ENCODE measurements at regions not wholly inside any gene's neighbourhood (a gene's known extent, or its start where the extent isn't known, plus 50 kb on each side); places are given as distances from the start of the nearest gene placed in this dataset.

DNA sequence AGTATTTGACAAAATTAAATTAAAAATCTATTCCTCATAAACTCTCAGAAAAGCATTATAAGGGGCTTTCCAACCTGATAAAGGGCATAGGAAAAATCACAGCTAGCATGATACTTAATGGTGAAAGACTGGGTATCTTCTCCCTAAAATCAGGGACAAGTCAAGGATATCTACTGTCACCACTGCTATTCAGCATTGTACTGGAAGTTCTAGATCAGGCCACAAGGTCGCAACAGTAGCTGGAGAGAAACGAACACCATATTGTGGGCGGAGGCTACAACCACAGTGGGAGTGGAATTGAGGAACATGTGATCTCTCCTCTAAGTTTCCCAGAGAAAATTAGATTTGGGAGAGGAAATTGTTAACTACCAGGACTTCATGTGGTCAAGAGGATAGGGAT is 70.0 kb upstream of the NAMPT start:
- Histone ChIP-seq H2AFZ (ENCODE audit: low read length) (no peak overlapping the region), H4K20me1 (ENCODE audit: insufficient read depth, low read depth, low read length) (no peaks in the 10 kb centered on the region), H3K4me1 (ENCODE audit: low read length) (no peaks in the 10 kb centered on the region), H3K4me2 (ENCODE audit: low read depth, low read length, poor library complexity, severe bottlenecking) (no peak overlapping the region), H3K27me3 (ENCODE audit: low read length) (no peaks in the 10 kb centered on the region), H3K9ac (ENCODE audit: low read length) (no peak overlapping the region), H3K27ac (ENCODE audit: low read length) (no peak overlapping the region), H3K36me3 (ENCODE audit: insufficient read depth, low read length) (no peaks in the 10 kb centered on the region), H3K4me3 (ENCODE audit: low read length) (no peak overlapping the region), H3K9me3 (ENCODE audit: low read length) (no peaks in the 10 kb centered on the region), H3K9me2 (replicated peaks; ENCODE audit: insufficient read depth, low read length) (no peaks in the 10 kb centered on the region), H3K79me2 (ENCODE audit: low read length) (no peaks in the 10 kb centered on the region)
- DNase-seq: no peak

DNA sequence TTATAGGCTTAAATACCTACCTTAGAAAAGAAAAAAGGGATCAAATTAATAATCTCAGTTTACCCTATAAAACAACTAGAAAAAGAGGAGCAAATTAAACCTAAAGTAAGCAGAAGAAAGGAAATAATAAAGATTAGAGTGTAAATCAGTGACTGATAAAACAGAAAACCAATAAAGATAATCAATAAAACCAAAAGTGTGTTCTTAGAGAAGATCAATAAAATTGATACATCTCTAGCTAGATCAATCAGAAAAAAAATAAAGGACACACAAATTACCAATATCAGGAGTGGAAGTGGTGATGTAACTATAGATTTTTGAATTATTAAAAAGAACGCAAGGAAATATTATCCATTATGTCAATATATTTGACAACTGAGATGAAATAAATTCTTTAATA is 69.2 kb upstream of the NAMPT start:
- H3K27me3 ChIP-seq (ENCODE audit: low read length): no peaks in the 10 kb centered on the region
- no peaks in the 10 kb centered on the region for H3K9me3 ChIP-seq (ENCODE audit: low read length)
- no peaks in the 10 kb centered on the region for H3K4me1 ChIP-seq (ENCODE audit: low read length)
- H2AFZ ChIP-seq (ENCODE audit: low read length): no peak overlapping the region
- H3K9me2 ChIP-seq (replicated peaks; ENCODE audit: insufficient read depth, low read length): no peaks in the 10 kb centered on the region
- no peak for DNase-seq
- H3K36me3 ChIP-seq (ENCODE audit: insufficient read depth, low read length): no peaks in the 10 kb centered on the region
- H3K9ac ChIP-seq (ENCODE audit: low read length): no peak overlapping the region
- no peak overlapping the region for H3K27ac ChIP-seq (ENCODE audit: low read length)
- no peaks in the 10 kb centered on the region for H4K20me1 ChIP-seq (ENCODE audit: insufficient read depth, low read depth, low read length)
- no peak overlapping the region for H3K4me2 ChIP-seq (ENCODE audit: low read depth, low read length, poor library complexity, severe bottlenecking)
- no peak overlapping the region for H3K4me3 ChIP-seq (ENCODE audit: low read length)
- no peaks in the 10 kb centered on the region for H3K79me2 ChIP-seq (ENCODE audit: low read length)

DNA sequence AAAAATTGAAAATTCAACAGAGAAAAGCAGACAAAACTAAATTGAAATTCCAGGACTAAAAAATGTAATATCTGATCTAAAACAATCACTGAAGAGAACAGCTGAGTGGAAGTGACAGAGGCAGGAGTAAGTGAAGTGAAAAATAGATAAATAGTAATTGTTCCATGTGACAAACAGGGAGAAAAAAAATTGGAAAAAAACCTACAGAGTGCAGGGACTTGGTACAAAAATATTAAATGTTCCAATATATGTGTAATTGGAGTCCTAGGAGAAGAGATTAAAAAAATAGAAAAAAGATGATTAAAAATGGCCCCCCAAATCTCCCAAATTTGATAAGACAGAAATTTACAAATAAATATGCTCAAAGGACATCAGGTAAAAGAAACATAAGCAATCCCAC is 63.4 kb upstream of the NAMPT start:
- no peak overlapping the region for H3K9ac ChIP-seq (ENCODE audit: low read length)
- H3K9me2 ChIP-seq (replicated peaks; ENCODE audit: insufficient read depth, low read length): no peaks in the 10 kb centered on the region
- DNase-seq: no peak
- no peaks in the 10 kb centered on the region for H3K27me3 ChIP-seq (ENCODE audit: low read length)
- no peak overlapping the region for H3K4me2 ChIP-seq (ENCODE audit: low read depth, low read length, poor library complexity, severe bottlenecking)
- H3K79me2 ChIP-seq (ENCODE audit: low read length): no peaks in the 10 kb centered on the region
- H2AFZ ChIP-seq (ENCODE audit: low read length): no peak overlapping the region
- H3K27ac ChIP-seq (ENCODE audit: low read length): no peak overlapping the region
- H3K9me3 ChIP-seq (ENCODE audit: low read length): no peaks in the 10 kb centered on the region
- no peaks in the 10 kb centered on the region for H4K20me1 ChIP-seq (ENCODE audit: insufficient read depth, low read depth, low read length)
- peaks cover 3% of the 10 kb centered on the region for H3K4me1 ChIP-seq (ENCODE audit: low read length)
- no peak overlapping the region for H3K4me3 ChIP-seq (ENCODE audit: low read length)
- H3K36me3 ChIP-seq (ENCODE audit: insufficient read depth, low read length): no peaks in the 10 kb centered on the region

DNA sequence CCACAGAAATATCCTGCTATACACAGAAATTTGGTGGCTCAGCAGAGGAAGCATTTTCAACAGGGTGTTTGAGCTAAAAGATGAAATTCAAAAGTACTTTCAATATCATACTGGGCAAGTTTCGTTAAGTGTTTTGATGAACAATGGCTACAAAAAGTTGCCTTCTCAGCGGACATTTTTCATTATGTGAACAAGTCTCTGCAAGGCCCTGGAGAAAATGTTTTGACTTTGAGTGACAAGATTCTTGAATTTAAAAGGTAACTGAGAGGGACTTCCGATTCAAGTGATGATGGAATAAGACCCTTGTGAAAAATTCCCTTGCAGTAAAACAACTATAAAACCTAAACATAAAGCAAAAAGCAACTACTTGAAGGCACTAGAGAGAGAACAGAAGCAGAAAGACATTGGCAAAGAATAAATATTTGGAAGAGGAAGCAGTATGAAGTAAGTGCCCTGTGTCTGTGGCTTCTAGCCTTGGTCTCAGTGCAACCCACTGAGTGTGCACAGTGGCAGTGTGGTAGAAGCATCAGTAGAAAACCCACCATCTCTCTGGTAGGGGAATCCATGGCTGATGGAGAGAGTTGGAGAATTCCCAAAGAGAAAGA is 62.5 kb upstream of the NAMPT start:
- H3K4me3 ChIP-seq (ENCODE audit: low read length): no peak overlapping the region
- H3K4me1 ChIP-seq (ENCODE audit: low read length): peaks cover 3% of the 10 kb centered on the region
- no peak for DNase-seq
- H2AFZ ChIP-seq (ENCODE audit: low read length): peak overlapping the region; percentile 42; the same call in 1 of the 2 replicates
- H3K79me2 ChIP-seq (ENCODE audit: low read length): no peaks in the 10 kb centered on the region
- H3K27me3 ChIP-seq (ENCODE audit: low read length): no peaks in the 10 kb centered on the region
- H3K27ac ChIP-seq (ENCODE audit: low read length): no peak overlapping the region
- no peak overlapping the region for H3K9ac ChIP-seq (ENCODE audit: low read length)
- H3K36me3 ChIP-seq (ENCODE audit: insufficient read depth, low read length): no peaks in the 10 kb centered on the region
- H3K9me2 ChIP-seq (replicated peaks; ENCODE audit: insufficient read depth, low read length): no peaks in the 10 kb centered on the region
- no peaks in the 10 kb centered on the region for H3K9me3 ChIP-seq (ENCODE audit: low read length)
- H3K4me2 ChIP-seq (ENCODE audit: low read depth, low read length, poor library complexity, severe bottlenecking): no peak overlapping the region
- no peaks in the 10 kb centered on the region for H4K20me1 ChIP-seq (ENCODE audit: insufficient read depth, low read depth, low read length)

DNA sequence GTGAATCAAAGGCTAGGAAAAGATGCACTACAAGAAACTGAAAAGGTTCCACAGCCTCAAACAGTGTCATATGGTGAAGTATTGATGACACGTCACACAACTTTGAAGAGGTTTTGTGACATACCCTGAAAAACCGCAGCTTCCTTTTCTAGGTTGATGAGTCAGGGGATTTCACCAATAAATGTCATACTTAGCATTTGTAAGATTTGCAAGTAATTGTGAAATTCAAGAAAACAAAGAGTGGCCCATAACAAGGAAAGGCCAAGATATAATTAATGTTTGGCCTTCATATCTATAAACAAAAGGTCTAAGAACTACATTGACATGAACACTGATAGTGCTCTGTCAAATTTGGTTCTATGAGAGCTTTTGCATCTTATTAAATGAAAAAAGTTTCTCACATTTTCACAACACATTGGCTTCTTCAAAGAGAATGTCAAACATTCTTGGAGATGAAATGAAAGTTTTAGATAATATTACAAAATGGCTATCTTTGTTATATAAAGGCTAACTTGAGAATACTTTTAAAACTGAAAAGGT is 62.0 kb upstream of the NAMPT start:
- no peak overlapping the region for H3K9ac ChIP-seq (ENCODE audit: low read length)
- H3K9me3 ChIP-seq (ENCODE audit: low read length): no peaks in the 10 kb centered on the region
- no peak overlapping the region for H3K4me3 ChIP-seq (ENCODE audit: low read length)
- no peaks in the 10 kb centered on the region for H4K20me1 ChIP-seq (ENCODE audit: insufficient read depth, low read depth, low read length)
- H3K4me2 ChIP-seq (ENCODE audit: low read depth, low read length, poor library complexity, severe bottlenecking): no peak overlapping the region
- no peak overlapping the region for H2AFZ ChIP-seq (ENCODE audit: low read length)
- H3K4me1 ChIP-seq (ENCODE audit: low read length): peaks cover 3% of the 10 kb centered on the region
- no peaks in the 10 kb centered on the region for H3K27me3 ChIP-seq (ENCODE audit: low read length)
- no peaks in the 10 kb centered on the region for H3K79me2 ChIP-seq (ENCODE audit: low read length)
- H3K27ac ChIP-seq (ENCODE audit: low read length): no peak overlapping the region
- H3K9me2 ChIP-seq (replicated peaks; ENCODE audit: insufficient read depth, low read length): no peaks in the 10 kb centered on the region
- no peak for DNase-seq
- H3K36me3 ChIP-seq (ENCODE audit: insufficient read depth, low read length): no peaks in the 10 kb centered on the region

DNA sequence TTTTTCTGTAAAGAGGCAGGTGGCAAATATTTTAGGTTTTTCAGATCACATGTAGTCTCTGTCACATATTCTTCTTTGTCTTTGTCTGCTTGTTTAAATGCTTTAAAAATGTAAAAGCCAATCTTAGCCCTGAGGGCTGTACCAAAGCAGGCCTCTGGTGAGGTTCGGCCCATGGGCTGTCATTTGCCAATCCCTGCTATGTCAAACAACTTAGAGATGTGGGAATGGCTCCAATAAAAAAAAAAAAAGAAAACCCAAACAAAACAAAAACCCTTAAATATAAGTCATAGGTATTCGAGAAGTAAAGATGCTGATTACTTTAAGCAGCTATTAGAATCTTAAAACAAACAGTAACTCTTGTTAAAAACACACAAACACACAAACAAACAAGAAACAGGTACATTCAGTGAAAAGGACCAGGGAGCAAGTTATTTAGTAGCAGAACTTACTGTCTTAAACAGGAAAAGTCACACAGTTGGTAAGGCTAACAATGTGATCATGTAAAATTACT is 61.4 kb upstream of the NAMPT start:
- no peaks in the 10 kb centered on the region for H3K9me2 ChIP-seq (replicated peaks; ENCODE audit: insufficient read depth, low read length)
- H3K9ac ChIP-seq (ENCODE audit: low read length): no peak overlapping the region
- DNase-seq: no peak
- H3K4me2 ChIP-seq (ENCODE audit: low read depth, low read length, poor library complexity, severe bottlenecking): no peak overlapping the region
- no peaks in the 10 kb centered on the region for H3K79me2 ChIP-seq (ENCODE audit: low read length)
- peaks cover 3% of the 10 kb centered on the region for H3K4me1 ChIP-seq (ENCODE audit: low read length)
- H3K27ac ChIP-seq (ENCODE audit: low read length): no peak overlapping the region
- H3K4me3 ChIP-seq (ENCODE audit: low read length): no peak overlapping the region
- H3K9me3 ChIP-seq (ENCODE audit: low read length): no peaks in the 10 kb centered on the region
- H3K27me3 ChIP-seq (ENCODE audit: low read length): no peaks in the 10 kb centered on the region
- H4K20me1 ChIP-seq (ENCODE audit: insufficient read depth, low read depth, low read length): no peaks in the 10 kb centered on the region
- H2AFZ ChIP-seq (ENCODE audit: low read length): no peak overlapping the region
- H3K36me3 ChIP-seq (ENCODE audit: insufficient read depth, low read length): no peaks in the 10 kb centered on the region

DNA sequence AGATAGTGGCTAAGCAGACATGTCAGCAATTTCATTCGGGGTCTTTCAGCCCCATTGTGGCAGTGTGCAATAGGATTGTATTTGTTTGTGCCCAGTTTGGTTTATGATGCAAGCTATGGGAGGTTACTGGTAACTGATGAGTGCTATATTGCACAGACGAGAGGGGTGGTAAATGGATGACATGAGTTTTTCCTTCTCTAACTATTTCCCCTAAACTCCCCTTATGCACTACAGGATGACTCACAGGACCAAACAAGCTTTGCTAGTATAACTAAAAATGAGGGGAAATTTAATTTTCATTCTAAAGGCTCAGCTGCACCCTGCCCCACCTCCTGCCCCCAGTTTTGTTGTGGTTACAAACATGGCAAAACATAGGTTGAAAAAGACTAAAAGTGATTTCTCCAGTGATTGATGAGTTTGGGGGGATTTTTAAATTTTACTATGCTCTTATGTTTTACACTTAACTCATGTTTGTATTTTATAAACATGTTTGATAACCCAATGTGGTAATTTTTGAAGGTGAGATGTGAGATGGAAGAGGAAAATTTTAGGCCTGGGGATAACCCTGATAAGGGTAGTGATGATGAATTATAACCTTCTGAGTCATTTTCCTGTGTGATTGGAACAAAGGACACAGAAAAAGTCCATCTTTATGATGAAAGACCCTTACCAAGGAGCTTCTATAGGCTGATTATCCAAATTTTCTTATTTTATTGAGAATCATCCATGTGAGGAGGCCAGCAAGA is 60.8 kb upstream of the NAMPT start:
- Histone ChIP-seq H3K9me3 (ENCODE audit: low read length) (no peaks in the 10 kb centered on the region), H3K4me1 (ENCODE audit: low read length) (peaks cover 3% of the 10 kb centered on the region), H3K4me3 (ENCODE audit: low read length) (no peak overlapping the region), H3K9me2 (replicated peaks; ENCODE audit: insufficient read depth, low read length) (no peaks in the 10 kb centered on the region), H3K4me2 (ENCODE audit: low read depth, low read length, poor library complexity, severe bottlenecking) (no peak overlapping the region), H3K27me3 (ENCODE audit: low read length) (no peaks in the 10 kb centered on the region), H3K79me2 (ENCODE audit: low read length) (no peaks in the 10 kb centered on the region), H3K36me3 (ENCODE audit: insufficient read depth, low read length) (no peaks in the 10 kb centered on the region), H4K20me1 (ENCODE audit: insufficient read depth, low read depth, low read length) (no peaks in the 10 kb centered on the region), H2AFZ (ENCODE audit: low read length) (no peak overlapping the region), H3K27ac (ENCODE audit: low read length) (no peak overlapping the region), H3K9ac (ENCODE audit: low read length) (no peak overlapping the region)
- no peak for DNase-seq

DNA sequence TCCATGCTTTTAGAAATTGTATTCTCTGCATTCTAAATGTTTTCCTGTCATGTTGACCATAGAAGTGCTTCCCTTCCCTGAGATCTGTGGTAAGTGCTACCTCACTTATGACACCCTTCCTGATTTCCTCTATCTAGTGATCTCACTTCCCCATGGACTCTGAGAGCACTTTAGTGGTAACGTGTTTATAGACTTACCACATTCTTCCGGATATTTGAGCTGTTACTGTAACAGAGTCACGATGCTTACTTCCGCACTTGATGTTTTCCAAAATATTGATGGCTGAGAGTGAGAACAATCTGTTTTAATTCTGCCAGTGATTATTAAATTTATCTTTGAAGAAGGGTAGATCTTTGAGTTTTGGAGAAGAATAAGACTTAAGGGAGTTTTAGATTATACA is 60.1 kb upstream of the NAMPT start:
- H3K4me3 ChIP-seq (ENCODE audit: low read length): no peak overlapping the region
- no peak overlapping the region for H3K27ac ChIP-seq (ENCODE audit: low read length)
- H3K4me1 ChIP-seq (ENCODE audit: low read length): peaks cover 3% of the 10 kb centered on the region
- no peaks in the 10 kb centered on the region for H3K79me2 ChIP-seq (ENCODE audit: low read length)
- H3K9me2 ChIP-seq (replicated peaks; ENCODE audit: insufficient read depth, low read length): no peaks in the 10 kb centered on the region
- no peak overlapping the region for H3K4me2 ChIP-seq (ENCODE audit: low read depth, low read length, poor library complexity, severe bottlenecking)
- H4K20me1 ChIP-seq (ENCODE audit: insufficient read depth, low read depth, low read length): no peaks in the 10 kb centered on the region
- H3K27me3 ChIP-seq (ENCODE audit: low read length): no peaks in the 10 kb centered on the region
- H3K9ac ChIP-seq (ENCODE audit: low read length): no peak overlapping the region
- DNase-seq: no peak
- H2AFZ ChIP-seq (ENCODE audit: low read length): no peak overlapping the region
- H3K9me3 ChIP-seq (ENCODE audit: low read length): no peaks in the 10 kb centered on the region
- no peaks in the 10 kb centered on the region for H3K36me3 ChIP-seq (ENCODE audit: insufficient read depth, low read length)

All from Karpas-422 (cell line).